Inflammatory macrophage treated with lipopolysaccharide for 1 hour (primary cell): ENCODE measurements at regions not wholly inside any gene's neighbourhood (a gene's known extent, or its start where the extent isn't known, plus 50 kb on each side); places are given as distances from the start of the nearest gene placed in this dataset.

ENCODE experiments used
- DNase-seq, 2 donors: peaks; one replicate each; pipeline ENCODE4 v3.0.0-alpha.2; 2020 to 2022

DNA sequence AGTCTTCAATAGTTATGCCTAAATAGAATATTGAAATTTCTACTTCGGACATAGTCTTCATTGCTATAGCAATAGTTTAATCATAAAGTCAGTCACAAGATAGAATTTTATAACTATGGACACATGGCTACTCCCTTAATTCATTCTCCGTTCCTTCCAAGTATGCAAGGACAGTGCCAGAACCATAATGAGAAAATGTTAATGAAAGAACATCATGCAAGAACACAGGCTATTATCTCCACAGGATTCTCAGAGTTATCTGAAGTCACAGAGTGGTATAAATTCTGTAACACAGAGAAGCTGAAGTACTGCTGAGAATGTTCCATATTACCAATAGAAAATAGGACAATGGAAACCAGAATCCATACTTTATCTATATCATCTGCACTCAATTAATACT lies 826.2 kb downstream of the EPHA7 start:
- DNase-seq = no peak

DNA sequence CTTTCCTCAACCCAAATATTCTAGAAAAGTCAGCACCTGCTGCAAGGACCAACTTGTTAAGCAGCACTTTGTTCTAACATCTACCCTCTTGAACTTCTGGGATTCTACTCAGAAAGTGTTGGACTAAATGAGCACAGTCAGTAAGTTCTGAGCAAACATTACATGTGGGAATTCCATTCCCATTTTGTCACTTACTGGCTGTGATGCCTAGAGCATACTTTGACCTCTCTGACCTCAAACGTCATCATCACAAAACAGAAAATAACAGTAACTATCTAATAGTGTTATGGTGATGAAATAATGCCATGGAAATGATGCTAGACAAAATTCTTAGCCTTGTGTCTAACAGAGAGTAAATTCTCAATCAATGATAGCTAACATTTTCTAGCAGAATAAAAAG lies 829.4 kb downstream of the EPHA7 start:
- no peak for DNase-seq

- no peak for DNase-seq
These were observed 831.2 kb downstream of the EPHA7 start for GRCh38 chr6:92588148-92588547.

DNA sequence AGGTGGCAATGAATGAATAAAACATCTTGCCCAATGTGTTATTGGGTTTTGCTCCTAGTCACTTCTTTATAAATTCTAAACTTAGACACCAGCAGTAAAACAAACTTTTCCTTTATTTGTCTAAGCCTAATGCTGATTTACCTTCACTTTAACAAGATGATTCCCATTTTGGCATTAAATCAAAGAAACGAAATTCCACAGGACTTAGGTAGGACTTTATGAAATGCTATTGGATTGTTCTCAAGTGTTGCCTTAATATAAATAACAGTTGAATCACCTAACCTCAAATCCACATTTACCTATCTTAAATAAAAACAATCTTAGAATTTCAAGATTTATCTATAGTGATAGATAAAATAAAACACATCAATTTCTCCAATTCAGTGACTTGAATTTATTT lies 831.8 kb downstream of the EPHA7 start:
- DNase-seq = no peak

DNA sequence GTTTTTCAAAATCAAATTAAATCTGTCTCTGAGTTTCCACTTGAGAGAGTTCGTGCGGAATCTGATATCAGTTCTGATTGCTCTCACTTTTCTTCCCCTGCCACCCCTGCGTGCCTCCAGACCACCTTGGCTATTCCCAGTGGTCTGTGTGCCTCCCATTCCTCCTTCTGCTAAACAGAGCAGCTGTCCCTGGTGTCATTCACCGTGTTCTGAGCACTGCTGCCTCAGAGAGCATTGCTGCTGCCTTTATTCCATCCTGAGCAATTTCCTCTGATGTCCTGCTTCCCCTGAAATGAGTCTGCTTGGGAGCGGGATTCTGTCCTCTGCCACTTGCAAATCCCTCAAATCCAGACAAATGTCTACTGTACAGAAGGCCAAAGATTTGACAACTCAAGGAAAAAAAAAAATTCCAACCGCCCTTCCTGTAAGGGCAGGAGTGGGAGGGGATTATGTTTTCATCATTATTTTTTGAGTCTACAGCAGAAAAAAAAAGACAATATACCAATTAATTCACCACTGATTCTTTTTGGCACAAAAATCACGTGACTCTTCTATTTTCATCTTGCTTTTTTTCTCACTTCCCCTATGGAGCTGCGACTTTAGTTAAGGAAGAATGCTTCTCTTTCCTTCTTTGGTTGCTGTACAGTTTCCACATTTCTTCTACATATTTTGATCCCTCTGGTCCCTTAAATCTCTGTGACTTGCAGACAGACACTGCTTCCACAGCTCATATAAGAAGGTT lies 833.0 kb downstream of the EPHA7 start:
- DNase-seq = no peak

- DNase-seq = no peak
These were observed 837.1 kb downstream of the EPHA7 start for GRCh38 chr6:92582211-92582610.

DNA sequence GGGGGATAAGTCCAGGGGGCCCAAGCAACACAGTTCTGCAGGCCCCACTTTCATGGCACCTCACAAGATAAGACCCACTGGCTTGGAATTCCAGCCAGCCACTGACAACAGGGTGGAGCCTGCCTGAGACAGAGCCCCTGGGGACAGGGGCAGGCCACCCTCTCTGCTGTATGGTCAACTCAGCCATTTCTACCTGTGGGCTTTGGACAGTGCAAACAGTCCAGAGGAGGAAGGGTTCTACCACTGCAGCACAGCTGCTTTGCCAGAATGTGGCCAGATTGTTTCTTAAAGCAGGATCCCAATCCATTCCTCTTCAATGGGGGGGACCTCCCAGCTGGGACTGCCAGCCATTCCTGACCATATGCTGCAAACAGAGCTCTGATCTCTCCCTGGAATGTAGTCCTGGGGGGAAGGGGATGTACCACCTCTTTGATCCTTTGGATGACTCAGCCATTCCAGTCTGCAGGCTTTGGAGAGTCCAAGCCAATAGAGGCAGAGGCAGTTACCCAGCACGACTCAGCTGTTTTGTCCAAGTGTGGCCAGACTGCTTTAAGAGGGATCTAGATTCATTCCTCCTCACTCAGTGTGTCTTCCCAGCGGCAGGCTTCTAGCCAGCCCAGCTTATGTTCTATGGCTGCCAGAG lies 842.2 kb downstream of the EPHA7 start:
- no peak for DNase-seq

GRCh38 chr6:92568541-92568940 lies 850.8 kb downstream of the EPHA7 start:
- DNase-seq = no peak

- DNase-seq = no peak
These were observed 852.7 kb downstream of the EPHA7 start for GRCh38 chr6:92566632-92567031.

DNA sequence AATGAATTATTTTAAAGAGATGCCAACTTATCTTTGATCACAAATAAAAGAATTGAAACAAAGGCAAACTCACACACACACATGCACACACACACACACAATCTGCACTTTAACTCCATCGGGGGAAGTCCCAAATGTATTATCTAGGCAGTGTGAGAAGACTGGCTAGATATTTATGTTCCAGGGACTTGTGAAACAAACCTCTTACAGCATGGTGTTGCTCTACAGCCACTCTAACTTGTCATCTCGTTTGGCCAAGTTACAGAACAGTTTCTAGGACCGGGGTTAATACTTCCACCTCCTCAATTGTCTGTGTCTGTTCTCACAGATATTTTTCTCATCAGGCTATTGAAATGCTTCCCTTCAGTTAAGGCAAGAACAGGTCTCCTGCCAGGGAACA lies 855.0 kb downstream of the EPHA7 start:
- DNase-seq = no peak

GRCh38 chr6:92559611-92560010 lies 859.7 kb downstream of the EPHA7 start:
- DNase-seq = no peak

- no peak for DNase-seq
These were observed 860.4 kb downstream of the EPHA7 start for GRCh38 chr6:92559003-92559402.

GRCh38 chr6:92550501-92550900 lies 868.9 kb downstream of the EPHA7 start:
- no peak for DNase-seq

- no peak for DNase-seq
These were observed 873.5 kb downstream of the EPHA7 start for GRCh38 chr6:92545861-92546260.

GRCh38 chr6:92541448-92542060 lies 877.8 kb downstream of the EPHA7 start:
- no peak for DNase-seq

DNA sequence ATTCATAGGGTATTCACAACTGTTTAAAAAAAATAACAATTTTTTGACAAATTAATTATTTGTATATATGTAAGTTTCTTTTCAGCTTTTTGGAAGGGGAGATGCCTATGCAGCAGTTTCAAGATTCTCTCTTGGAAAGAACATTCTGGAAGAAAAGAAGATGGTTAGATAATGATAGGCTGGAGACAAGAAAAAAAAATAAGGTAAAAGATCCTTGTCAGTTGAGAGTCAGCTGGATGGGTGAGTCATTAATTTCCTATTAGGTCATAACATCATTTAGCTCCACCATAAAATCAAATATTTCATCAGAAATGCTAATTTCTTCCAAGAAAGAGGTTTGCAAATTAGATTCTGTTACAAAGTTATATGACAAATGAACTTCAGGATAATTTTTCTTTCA lies 880.4 kb downstream of the EPHA7 start:
- no peak for DNase-seq

- DNase-seq = no peak
These were observed 881.1 kb downstream of the EPHA7 start for GRCh38 chr6:92538275-92538674.

GRCh38 chr6:92534109-92534508 lies 885.2 kb downstream of the EPHA7 start:
- no peak for DNase-seq

GRCh38 chr6:92522589-92522988 lies 896.8 kb downstream of the EPHA7 start:
- DNase-seq = no peak

DNA sequence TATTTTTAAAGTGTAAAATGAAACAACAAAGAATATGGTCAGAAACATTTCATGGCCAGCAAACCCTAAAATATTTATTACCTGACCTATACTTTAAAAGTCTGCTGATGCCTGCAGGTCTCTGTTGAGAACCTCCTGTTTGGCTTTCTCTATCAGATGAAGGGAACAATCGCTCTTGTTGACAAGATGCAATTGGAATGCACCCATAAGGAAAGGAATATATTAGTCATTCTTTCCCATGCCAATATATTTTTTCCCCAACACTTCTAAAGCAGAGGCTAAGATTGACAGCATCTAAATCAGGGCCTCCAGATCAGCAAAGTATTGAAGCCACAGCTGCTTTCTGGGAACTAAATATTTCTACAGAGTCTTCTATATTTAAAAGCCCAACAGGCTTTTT lies 897.8 kb downstream of the EPHA7 start:
- DNase-seq = no peak

DNA sequence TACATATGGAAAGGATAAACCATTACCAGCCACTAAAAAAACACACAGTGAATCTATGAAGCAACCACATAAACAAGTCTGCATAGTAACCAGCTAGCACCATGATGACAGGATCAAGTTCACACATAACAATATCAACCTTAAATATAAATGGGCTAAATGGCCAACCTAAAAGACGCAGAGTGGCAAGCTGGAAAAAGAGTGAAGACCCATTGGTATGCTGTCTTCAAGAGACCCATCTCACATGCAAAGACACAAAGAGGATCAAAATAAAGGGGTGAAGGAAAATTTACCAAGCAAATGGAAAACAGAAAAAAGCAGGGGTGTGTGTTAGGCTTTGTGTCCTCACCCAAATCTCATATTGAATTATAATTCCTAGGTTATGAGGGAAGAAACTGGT lies 909.2 kb downstream of the EPHA7 start:
- DNase-seq = no peak

- DNase-seq = no peak
These were observed 911.8 kb downstream of the EPHA7 start for GRCh38 chr6:92507552-92507951.

DNA sequence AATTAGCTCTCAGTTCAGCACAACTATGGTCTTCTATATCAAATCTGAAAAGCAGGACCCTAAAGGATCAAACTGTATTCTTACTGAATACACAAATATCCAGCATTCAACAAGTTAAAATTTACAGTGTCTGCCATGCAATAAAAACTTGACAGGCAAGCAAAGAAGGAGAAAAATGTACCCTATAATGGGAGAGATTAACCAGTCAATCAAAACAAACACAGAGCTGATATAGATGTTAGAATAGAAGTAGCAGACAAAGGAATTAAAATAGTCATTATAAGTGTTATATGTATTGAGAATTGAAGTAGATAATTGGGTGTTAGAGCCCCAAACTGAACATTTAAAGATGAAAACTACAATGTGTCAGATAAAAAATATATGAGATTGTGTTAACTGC lies 914.9 kb downstream of the EPHA7 start:
- no peak for DNase-seq

DNA sequence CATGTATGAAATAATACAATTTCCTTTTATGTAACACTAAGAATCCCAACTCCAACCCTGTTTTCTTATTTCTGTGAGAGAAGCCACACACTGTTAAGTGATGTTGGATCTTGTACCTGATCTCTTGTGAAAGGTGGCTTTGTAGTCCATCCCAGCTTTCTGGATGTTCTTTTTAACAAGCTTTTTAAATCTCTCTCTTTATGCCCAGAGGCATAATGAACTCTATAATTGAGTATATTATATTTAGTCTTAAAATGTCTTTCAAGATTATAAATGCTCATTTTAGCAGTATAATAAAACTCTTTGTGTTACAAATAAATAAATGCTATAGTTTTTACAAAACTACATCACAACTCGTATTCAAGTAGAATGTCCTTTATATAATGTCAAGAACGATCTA lies 922.1 kb downstream of the EPHA7 start:
- DNase-seq = no peak

DNA sequence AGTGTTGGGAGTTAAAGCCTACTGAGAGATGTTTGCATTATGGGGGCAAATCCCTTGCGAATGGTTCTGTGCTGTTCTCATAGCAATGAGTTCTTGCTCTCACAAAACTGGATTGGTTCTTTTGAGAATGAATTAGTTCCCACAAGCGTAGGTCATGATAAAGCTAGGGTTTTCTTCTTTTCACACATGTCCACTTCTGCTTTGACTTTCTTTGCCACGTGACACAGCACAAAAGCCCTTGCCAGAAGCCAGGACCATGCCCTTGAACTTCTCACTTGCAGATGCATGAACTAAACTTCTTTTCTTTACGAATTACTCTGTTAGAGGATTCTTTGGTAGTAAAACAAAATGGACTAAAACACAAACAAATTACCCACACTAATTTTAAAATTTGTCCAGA lies 922.8 kb downstream of the EPHA7 start:
- no peak for DNase-seq
